Muscle layer of colon (tissue), 2 donors: ENCODE measurements at regions not wholly inside any gene's neighbourhood (a gene's known extent, or its start where the extent isn't known, plus 50 kb on each side); places are given as distances from the start of the nearest gene placed in this dataset.

Experiments used
- H3K27ac ChIP-seq: one replicate; pipeline ENCODE4 v1.7.0; 2013; ENCODE audit warnings: low read depth, mild to moderate bottlenecking, low read length, moderate library complexity
- H3K27me3 ChIP-seq, 2 donors: one replicate each; pipeline ENCODE4 v1.7.0; 2013; ENCODE audit warnings: low read length in 2 of 2, mild to moderate bottlenecking in 2 of 2; ENCODE audit not compliant: insufficient read depth in 2 of 2, control insufficient read depth in 1 of 2
- H3K36me3 ChIP-seq: one replicate; pipeline ENCODE4 v1.7.0; 2013; ENCODE audit warnings: mild to moderate bottlenecking, low read length; ENCODE audit not compliant: insufficient read depth
- H3K4me1 ChIP-seq: one replicate; pipeline ENCODE4 v1.7.0; 2013; ENCODE audit warnings: mild to moderate bottlenecking, low read length; ENCODE audit not compliant: insufficient read depth
- H3K4me3 ChIP-seq, 2 donors: one replicate each; pipeline ENCODE4 v1.7.0; 2013; ENCODE audit warnings: low read length in 2 of 2, low read depth in 1 of 2, mild to moderate bottlenecking in 1 of 2, moderate library complexity in 1 of 2
- H3K9ac ChIP-seq: one replicate; pipeline ENCODE4 v1.7.0; 2013; ENCODE audit warnings: low read length
- H3K9me3 ChIP-seq: one replicate; pipeline ENCODE4 v1.7.0; 2013; ENCODE audit warnings: mild to moderate bottlenecking, low read length
- donor health status: abdominal sarcoma.
- donor health status: Adenocarcinoma of cecum.

DNA sequence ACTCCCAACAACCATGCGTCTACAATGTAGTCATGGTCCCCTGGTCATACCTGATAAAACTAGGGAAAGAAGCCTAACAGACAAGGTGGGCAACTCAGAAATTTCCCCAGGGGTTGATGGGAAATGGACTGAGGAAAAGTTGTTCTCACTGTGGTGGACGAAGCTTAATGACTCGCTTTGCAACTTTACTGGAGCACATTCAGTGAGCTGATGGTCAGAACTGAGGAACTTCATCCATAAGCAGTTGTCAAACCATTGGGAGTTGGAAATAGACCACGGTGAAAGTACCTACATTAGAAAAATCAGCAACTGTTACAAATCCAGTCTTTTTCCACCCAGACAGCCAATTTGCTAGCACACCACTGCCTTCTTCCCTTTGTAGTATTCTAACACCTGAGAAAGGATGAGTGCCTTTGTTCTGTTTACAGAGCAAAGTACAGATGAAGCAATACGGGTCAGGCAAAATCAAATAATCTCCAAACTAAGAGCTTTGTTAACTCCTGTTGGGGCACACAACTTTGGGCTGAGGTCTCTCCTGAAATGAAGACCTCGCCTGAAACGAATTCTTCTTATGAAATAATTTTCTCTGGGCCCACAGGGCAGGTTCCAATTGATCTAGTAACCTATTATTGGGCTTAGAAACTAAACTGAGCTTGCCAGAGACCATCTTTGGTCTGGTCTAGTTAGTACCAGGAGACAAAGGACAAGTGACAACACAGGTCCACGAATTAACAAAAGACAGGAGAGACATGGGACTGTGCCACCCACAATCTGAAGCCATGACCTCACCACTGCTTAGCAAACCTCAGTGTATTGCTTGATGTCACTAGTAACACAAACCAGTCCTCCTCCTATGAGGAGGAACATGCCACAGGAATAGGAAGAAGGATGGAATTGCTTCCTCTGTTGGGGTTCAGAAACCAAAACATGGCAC, 58.9 kb upstream of the NFKB1 start:
- H3K9ac ChIP-seq: no peak overlapping the region
- no peaks in the 10 kb centered on the region for H3K27me3 ChIP-seq
- H3K36me3 ChIP-seq: no peaks in the 10 kb centered on the region

GRCh38 chr4:102444752-102445151, 56.4 kb upstream of the NFKB1 start:
- Histone ChIP-seq H3K4me3 (no peak overlapping the region), H3K27me3 (no peaks in the 10 kb centered on the region), H3K27ac (no peak overlapping the region), H3K36me3 (no peaks in the 10 kb centered on the region), H3K9ac (no peak overlapping the region), H3K4me1 (peaks cover 4% of the 10 kb centered on the region), H3K9me3 (no peaks in the 10 kb centered on the region)

More for the DNA sequence above, 58.9 kb upstream of the NFKB1 start:
- H3K4me1 ChIP-seq: peaks cover 17% of the 10 kb centered on the region
- no peak overlapping the region for H3K27ac ChIP-seq
- H3K4me3 ChIP-seq: no peak overlapping the region
- H3K9me3 ChIP-seq: no peaks in the 10 kb centered on the region

DNA sequence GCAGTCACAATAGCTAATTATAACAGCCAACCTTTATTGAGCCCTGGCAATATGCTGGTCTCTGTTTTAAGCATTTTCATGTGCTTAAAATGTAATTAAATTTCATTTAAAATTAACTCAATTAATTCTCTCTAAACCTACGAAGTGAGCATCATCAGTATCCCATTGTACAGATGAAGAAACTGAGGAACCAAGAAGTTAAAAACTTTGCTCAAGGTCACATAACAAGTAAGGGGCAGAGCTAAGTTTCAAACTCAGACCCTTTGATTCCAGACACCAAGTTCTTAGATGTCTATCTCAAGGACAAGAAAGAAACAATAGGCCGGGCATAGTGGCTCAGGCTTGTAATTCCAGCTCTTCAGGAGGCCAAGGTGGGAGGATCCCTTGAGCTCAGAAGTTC, 55.9 kb upstream of the NFKB1 start:
- no peaks in the 10 kb centered on the region for H3K9me3 ChIP-seq
- no peaks in the 10 kb centered on the region for H3K4me1 ChIP-seq
- no peak overlapping the region for H3K27ac ChIP-seq
- H3K9ac ChIP-seq: no peak overlapping the region
- H3K36me3 ChIP-seq: no peaks in the 10 kb centered on the region
- no peaks in the 10 kb centered on the region for H3K27me3 ChIP-seq
- H3K4me3 ChIP-seq: no peak overlapping the region

- Histone ChIP-seq H3K36me3 (no peaks in the 10 kb centered on the region), H3K9ac (no peak overlapping the region), H3K4me1 (no peaks in the 10 kb centered on the region), H3K9me3 (no peaks in the 10 kb centered on the region), H3K27me3 (no peaks in the 10 kb centered on the region), H3K27ac (no peak overlapping the region), H3K4me3 (no peak overlapping the region)
These were observed 53.7 kb upstream of the NFKB1 start for GRCh38 chr4:102447413-102447812.

DNA sequence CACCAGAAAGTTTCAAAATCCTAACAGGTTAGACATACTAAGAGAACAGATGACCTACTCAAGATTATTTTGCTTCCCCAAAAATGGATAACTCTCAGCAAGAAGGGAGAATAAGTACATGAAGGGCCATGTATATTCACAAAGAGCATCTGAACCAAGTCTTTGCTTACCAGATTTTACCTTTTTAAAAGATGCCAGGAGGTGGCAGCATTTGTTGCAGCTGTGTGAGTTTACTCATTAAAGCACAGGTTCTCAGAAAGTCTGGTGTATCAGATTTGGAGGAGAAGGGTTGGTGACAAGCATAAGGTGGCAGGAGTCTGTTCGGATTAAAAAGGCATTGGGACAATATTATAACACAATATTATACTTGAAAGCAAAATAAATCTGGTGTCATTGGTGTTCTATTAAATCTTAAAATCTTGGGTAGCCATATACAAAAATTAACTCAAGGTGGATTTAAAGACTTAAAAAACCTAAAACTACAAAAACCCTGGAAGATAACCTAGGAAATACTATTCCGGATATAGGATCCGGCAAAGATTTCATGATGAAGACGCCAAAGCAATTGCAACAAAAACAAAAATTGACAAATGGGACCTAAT, 51.3 kb upstream of the NFKB1 start:
- no peak overlapping the region for H3K9ac ChIP-seq
- H3K36me3 ChIP-seq: no peaks in the 10 kb centered on the region
- peaks cover under 1% of the 10 kb centered on the region for H3K4me1 ChIP-seq
- no peaks in the 10 kb centered on the region for H3K27me3 ChIP-seq
- no peak overlapping the region for H3K27ac ChIP-seq
- no peaks in the 10 kb centered on the region for H3K9me3 ChIP-seq
- H3K4me3 ChIP-seq: no peak overlapping the region

GRCh38 chr4:102451266-102451665, 49.9 kb upstream of the NFKB1 start:
- H3K4me1 ChIP-seq: peaks cover 9% of the 10 kb centered on the region
- no peak overlapping the region for H3K27ac ChIP-seq
- no peaks in the 10 kb centered on the region for H3K9me3 ChIP-seq
- no peaks in the 10 kb centered on the region for H3K36me3 ChIP-seq
- no peak overlapping the region for H3K4me3 ChIP-seq
- H3K27me3 ChIP-seq: no peaks in the 10 kb centered on the region
- H3K9ac ChIP-seq: no peak overlapping the region
